Activated B cell treated with CpG ODN at 0.5 μM for 24 hours (primary cell): ENCODE measurements at regions not wholly inside any gene's neighbourhood (a gene's known extent, or its start where the extent isn't known, plus 50 kb on each side); places are given as distances from the start of the nearest gene placed in this dataset.

Experiments
- ATAC-seq: fragments of 200-7000 bp; cut with Tn5 transposase; one replicate; pipeline ENCODE4 v1.10.0; 2021; ENCODE audit warnings: low read depth, mild to moderate bottlenecking, moderate library complexity
- CTCF ChIA-PET: fragments of 350-600 bp; sonication (Branson Sonifier 250); formaldehyde crosslinking; loops from one replicate; lab custom pipeline; 2021; ENCODE audit warnings: antibody characterized with exemption; lab: Charles Lee
- POLR2A ChIA-PET: fragments of 350-600 bp; sonication (Branson Sonifier 250); formaldehyde crosslinking; loops from one replicate; lab custom pipeline; 2021; ENCODE audit warnings: antibody characterized with exemption; lab: Charles Lee
- DNase-seq: peaks from one replicate; pipeline ENCODE4 v3.0.0; 2022
- H3K27ac Mint-ChIP-seq: one replicate; pipeline ENCODE4 v1.8.0; 2020; ENCODE audit warnings: mixed read lengths
- H3K27me3 Mint-ChIP-seq: one replicate; pipeline ENCODE4 v1.8.0; 2021; ENCODE audit warnings: mixed read lengths
- H3K36me3 Mint-ChIP-seq: one replicate; pipeline ENCODE4 v1.8.0; 2021; ENCODE audit warnings: low read depth, mixed read lengths
- H3K4me1 Mint-ChIP-seq: one replicate; pipeline ENCODE4 v1.8.0; 2021; ENCODE audit warnings: mixed read lengths
- H3K4me3 Mint-ChIP-seq: one replicate; pipeline ENCODE4 v1.8.0; 2020; ENCODE audit warnings: mild to moderate bottlenecking, mixed read lengths
- H3K9me3 Mint-ChIP-seq: one replicate; pipeline ENCODE4 v1.8.0; 2020; ENCODE audit warnings: mixed read lengths
- CTCF ChIP-seq: fragments of 200-600 bp; IDR thresholded peaks from one replicate; pipeline ENCODE4 v1.8.0; 2022; ENCODE audit warnings: antibody characterized with exemption, mild to moderate bottlenecking
- intact Hi-C: fragments of 100-400 bp; cut with micrococcal nuclease; formaldehyde crosslinking; loops from one replicate; pipeline ENCODE4 v1.15.1; 2024

GRCh38 chr5:27682600-27682999, 644.2 kb upstream of the CDH9 start:
- H3K27ac Mint-ChIP-seq = no peak overlapping the region
- CTCF ChIA-PET = no interaction called here
- no peak for ATAC-seq
- POLR2A ChIA-PET = no interaction called here
- no peak for DNase-seq
- peaks cover 7% of the 10 kb centered on the region for H3K9me3 Mint-ChIP-seq
- H3K36me3 Mint-ChIP-seq = no peaks in the 10 kb centered on the region
- no peaks in the 10 kb centered on the region for H3K27me3 Mint-ChIP-seq
- no peak overlapping the region for H3K4me3 Mint-ChIP-seq
- no peaks in the 10 kb centered on the region for H3K4me1 Mint-ChIP-seq
- intact Hi-C loops = no loop called here
- no peak for TF ChIP-seq CTCF

GRCh38 chr5:27652505-27652904, 614.1 kb upstream of the CDH9 start:
- no peaks in the 10 kb centered on the region for H3K36me3 Mint-ChIP-seq
- peaks cover 12% of the 10 kb centered on the region for H3K9me3 Mint-ChIP-seq
- intact Hi-C loops = no loop called here
- ChIA-PET CTCF (no interaction called here), POLR2A (no interaction called here)
- DNase-seq = no peak
- no peaks in the 10 kb centered on the region for H3K4me1 Mint-ChIP-seq
- ATAC-seq = no peak
- no peaks in the 10 kb centered on the region for H3K27me3 Mint-ChIP-seq
- H3K4me3 Mint-ChIP-seq = no peak overlapping the region
- no peak for TF ChIP-seq CTCF
- no peak overlapping the region for H3K27ac Mint-ChIP-seq

GRCh38 chr5:27639005-27639612, 600.7 kb upstream of the CDH9 start:
- Mint-ChIP-seq H3K4me3 (no peak overlapping the region), H3K27ac (no peak overlapping the region), H3K27me3 (no peaks in the 10 kb centered on the region), H3K9me3 (peaks cover 3% of the 10 kb centered on the region), H3K4me1 (no peaks in the 10 kb centered on the region), H3K36me3 (no peaks in the 10 kb centered on the region)
- no peak for DNase-seq
- intact Hi-C loops = no loop called here
- ChIA-PET POLR2A (no interaction called here), CTCF (no interaction called here)
- no peak for ATAC-seq
- TF ChIP-seq CTCF = no peak

- no peak for TF ChIP-seq CTCF
- DNase-seq = no peak
- ATAC-seq = no peak
- ChIA-PET POLR2A (no interaction called here), CTCF (no interaction called here)
- Mint-ChIP-seq H3K27ac (no peak overlapping the region), H3K4me3 (no peak overlapping the region), H3K9me3 (peaks cover 13% of the 10 kb centered on the region), H3K36me3 (no peaks in the 10 kb centered on the region), H3K27me3 (no peaks in the 10 kb centered on the region), H3K4me1 (no peaks in the 10 kb centered on the region)
- intact Hi-C loops = no loop called here
Observed at GRCh38 chr5:27619982-27620381, 581.6 kb upstream of the CDH9 start.

- Mint-ChIP-seq H3K36me3 (no peaks in the 10 kb centered on the region), H3K4me3 (no peak overlapping the region), H3K9me3 (peaks cover 18% of the 10 kb centered on the region), H3K27me3 (no peaks in the 10 kb centered on the region), H3K4me1 (no peaks in the 10 kb centered on the region), H3K27ac (no peak overlapping the region)
- ATAC-seq (no peak), DNase-seq (no peak)
- ChIA-PET POLR2A (no interaction called here), CTCF (no interaction called here)
- intact Hi-C loops = no loop called here
- TF ChIP-seq CTCF = no peak
Observed at GRCh38 chr5:27612161-27612560, 573.8 kb upstream of the CDH9 start.
